GM23248 (cell line): ENCODE measurements at regions not wholly inside any gene's neighbourhood (a gene's known extent, or its start where the extent isn't known, plus 50 kb on each side); places are given as distances from the start of the nearest gene placed in this dataset.

Experiments
- DNase-seq: peaks from one replicate; pipeline ENCODE4 v3.0.0-alpha.2; 2015
- H2AFZ ChIP-seq: fragments of 200-600 bp; sonication (generic); 2 replicates; pipeline ENCODE4 v1.6.1; 2016; ENCODE audit warnings: antibody characterized with exemption
- H3F3A ChIP-seq: fragments of 200-600 bp; sonication (generic); 2 replicates; pipeline ENCODE4 v1.6.1; 2016; ENCODE audit warnings: mild to moderate bottlenecking, antibody characterized with exemption, mixed run types; ENCODE audit not compliant: insufficient read depth
- H3K27ac ChIP-seq: fragments of 200-600 bp; sonication (generic); 2 replicates; pipeline ENCODE4 v1.5.1; 2016; ENCODE audit warnings: mild to moderate bottlenecking
- H3K27me3 ChIP-seq: fragments of 200-600 bp; sonication (generic); replicated peaks from 2 replicates; pipeline ENCODE4 v1.6.1; 2016; ENCODE audit warnings: mild to moderate bottlenecking; ENCODE audit not compliant: insufficient read depth
- H3K36me3 ChIP-seq: fragments of 200-600 bp; sonication (generic); 2 replicates; pipeline ENCODE4 v1.6.1; 2016; ENCODE audit warnings: low read depth, mild to moderate bottlenecking
- H3K4me1 ChIP-seq: fragments of 200-600 bp; sonication (generic); 2 replicates; pipeline ENCODE4 v1.6.1; 2016; ENCODE audit warnings: mild to moderate bottlenecking; ENCODE audit not compliant: insufficient read depth
- H3K4me2 ChIP-seq: fragments of 200-600 bp; sonication (generic); one replicate; pipeline ENCODE4 v1.6.1; 2016; ENCODE audit warnings: mild to moderate bottlenecking; ENCODE audit not compliant: unreplicated experiment
- H3K4me3 ChIP-seq: fragments of 200-600 bp; sonication (generic); 2 replicates; pipeline ENCODE4 v1.5.1; 2016; ENCODE audit warnings: mild to moderate bottlenecking
- H3K79me2 ChIP-seq: fragments of 200-600 bp; sonication (generic); 2 replicates; pipeline ENCODE4 v1.6.1; 2016; ENCODE audit warnings: mild to moderate bottlenecking; ENCODE audit not compliant: insufficient read depth
- H3K9ac ChIP-seq: fragments of 200-600 bp; sonication (generic); 2 replicates; pipeline ENCODE4 v1.6.1; 2016; ENCODE audit warnings: mild to moderate bottlenecking
- H3K9me2 ChIP-seq: fragments of 200-600 bp; sonication (generic); 2 replicates; pipeline ENCODE4 v1.6.1; 2016; ENCODE audit warnings: mixed run types, mild to moderate bottlenecking, moderate library complexity; ENCODE audit not compliant: insufficient read depth
- H3K9me3 ChIP-seq: fragments of 200-600 bp; sonication (generic); one replicate; pipeline ENCODE4 v1.6.1; 2017; ENCODE audit warnings: low read depth
- H4K20me1 ChIP-seq: fragments of 200-600 bp; sonication (generic); 2 replicates; pipeline ENCODE4 v1.6.0; 2016; ENCODE audit not compliant: insufficient read depth
- EZH2 ChIP-seq: fragments of 200-600 bp; sonication (generic); IDR thresholded peaks from 2 replicates; pipeline ENCODE4 v1.6.1; 2018; ENCODE audit warnings: antibody characterized with exemption, mild to moderate bottlenecking; ENCODE audit not compliant: insufficient read depth, poor library complexity, severe bottlenecking
- EZH2phosphoT487 ChIP-seq: fragments of 200-600 bp; sonication (generic); IDR thresholded peaks from 2 replicates; pipeline ENCODE4 v1.6.1; 2018; ENCODE audit warnings: antibody characterized with exemption, moderate library complexity, mild to moderate bottlenecking, low read depth; ENCODE audit not compliant: insufficient read depth
- WGBS, 2 experiments: methylation state at CpG; one replicate each; pipeline ENCODE4 v1.1.6; 2015 to 2017; ENCODE audit warnings: low lambda C conversion rate in 2 of 2, low coverage in 1 of 2; ENCODE audit errors: missing lambda C conversion rate in 2 of 2; 5-methylcytosine and 5-hydroxymethylcytosine counted together
- in situ Hi-C: fragments of 300-500 bp; cut with MboI; formaldehyde crosslinking; loops from 2 replicates; pipeline ENCODE4 v1.15.0; 2020

- Histone ChIP-seq H3K9ac (no peak overlapping the region), H3K9me2 (no peaks in the 10 kb centered on the region), H3K79me2 (no peaks in the 10 kb centered on the region), H3K36me3 (no peaks in the 10 kb centered on the region), H2AFZ (no peak overlapping the region), H3K9me3 (no peaks in the 10 kb centered on the region), H3K4me1 (peaks cover 12% of the 10 kb centered on the region), H3K27ac (no peak overlapping the region), H3K4me3 (no peak overlapping the region), H4K20me1 (no peaks in the 10 kb centered on the region), H3F3A (peaks cover 14% of the 10 kb centered on the region), H3K4me2 (no peak overlapping the region), H3K27me3 (no peaks in the 10 kb centered on the region)
- WGBS, 2 experiments = 64 to 67% methylated on average over 4 of the region's 4 CpGs
- in situ Hi-C loops = no loop called here
- no peak for DNase-seq
- no peak for TF ChIP-seq EZH2
- TF ChIP-seq EZH2phosphoT487 = no peak
These were observed 610.6 kb downstream of the HDGFL1 start for GRCh38 chr6:23179994-23180393.

GRCh38 chr6:23180504-23181293 lies 611.3 kb downstream of the HDGFL1 start:
- Histone ChIP-seq H3K4me1 (peaks cover 6% of the 10 kb centered on the region), H3K4me3 (no peak overlapping the region), H3K9me2 (no peaks in the 10 kb centered on the region), H3K4me2 (no peak overlapping the region), H4K20me1 (no peaks in the 10 kb centered on the region), H3K36me3 (no peaks in the 10 kb centered on the region), H2AFZ (peak overlapping the region; percentile 13; the same call in 1 of the 2 replicates), H3F3A (peaks cover 8% of the 10 kb centered on the region), H3K9me3 (no peaks in the 10 kb centered on the region), H3K27ac (no peak overlapping the region), H3K79me2 (no peaks in the 10 kb centered on the region), H3K9ac (no peak overlapping the region), H3K27me3 (no peaks in the 10 kb centered on the region)
- TF ChIP-seq EZH2phosphoT487 = no peak
- TF ChIP-seq EZH2 = no peak
- in situ Hi-C loops = no loop called here
- 54% methylated on average over 12 of the region's 12 CpGs for WGBS, 2 experiments
- DNase-seq = peak; percentile 57

GRCh38 chr6:23181356-23182110 lies 612.2 kb downstream of the HDGFL1 start:
- Histone ChIP-seq H3K4me3 (no peak overlapping the region), H3K9me3 (no peaks in the 10 kb centered on the region), H3F3A (no peaks in the 10 kb centered on the region), H3K36me3 (no peaks in the 10 kb centered on the region), H3K27me3 (no peaks in the 10 kb centered on the region), H3K27ac (no peak overlapping the region), H3K4me2 (no peak overlapping the region), H3K79me2 (no peaks in the 10 kb centered on the region), H3K9ac (no peak overlapping the region), H3K4me1 (no peaks in the 10 kb centered on the region), H2AFZ (no peak overlapping the region), H4K20me1 (no peaks in the 10 kb centered on the region), H3K9me2 (no peaks in the 10 kb centered on the region)
- in situ Hi-C loops = no loop called here
- no peak for DNase-seq
- TF ChIP-seq EZH2 = no peak
- TF ChIP-seq EZH2phosphoT487 = no peak
- WGBS, 2 experiments = 69 to 75% methylated on average over 7 of the region's 7 CpGs

GRCh38 chr6:23183846-23184245 lies 614.5 kb downstream of the HDGFL1 start:
- Histone ChIP-seq H3K79me2 (no peaks in the 10 kb centered on the region), H3K4me1 (no peaks in the 10 kb centered on the region), H3K4me2 (no peak overlapping the region), H2AFZ (no peak overlapping the region), H3F3A (no peaks in the 10 kb centered on the region), H4K20me1 (no peaks in the 10 kb centered on the region), H3K36me3 (no peaks in the 10 kb centered on the region), H3K27me3 (no peaks in the 10 kb centered on the region), H3K9ac (no peak overlapping the region), H3K9me3 (no peaks in the 10 kb centered on the region), H3K9me2 (no peaks in the 10 kb centered on the region), H3K27ac (no peak overlapping the region), H3K4me3 (no peak overlapping the region)
- 58 to 59% methylated on average over 7 of the region's 7 CpGs for WGBS, 2 experiments
- TF ChIP-seq EZH2phosphoT487 (no peak), EZH2 (no peak)
- DNase-seq = no peak
- in situ Hi-C loops = no loop called here
